ENCODE measurements at regions not wholly inside any gene's neighbourhood (a gene's known extent, or its start where the extent isn't known, plus 50 kb on each side); places are given as distances from the start of the nearest gene placed in this dataset.

- ChIA-PET CTCF (no interaction called here), POLR2A (no interaction called here)
- Histone ChIP-seq H3K4me2 (replicated peaks; ENCODE audit: low read depth, low read length, poor library complexity, severe bottlenecking) (no peak overlapping the region), H3K9me3 (ENCODE audit: control extremely low read depth in 1 of 3, control insufficient read depth in 2 of 3, insufficient read depth in 1 of 3, low read length in 2 of 3) (no peaks in the 10 kb centered on the region), H3K9ac (ENCODE audit: low read length) (no peak overlapping the region), H3K4me1 (ENCODE audit: control insufficient read depth in 2 of 2, insufficient read depth in 2 of 2, low read length in 2 of 2) (no peaks in the 10 kb centered on the region), H3K27me3 (replicated peaks in 1 of 4; ENCODE audit: control extremely low read depth in 1 of 4, control insufficient read depth in 3 of 4, insufficient read depth in 4 of 4, low read length in 3 of 4) (peaks cover 0 to 4% (median 0%) of the 10 kb centered on the region in 4 experiments), H3K27ac (ENCODE audit: low read length in 2 of 2) (no peak overlapping the region), H3K79me2 (ENCODE audit: control insufficient read depth, insufficient read depth, low read length) (no peaks in the 10 kb centered on the region), H3K36me3 (replicated peaks in 1 of 2; ENCODE audit: control extremely low read depth in 1 of 2, control insufficient read depth in 1 of 2, extremely low read depth in 1 of 2, insufficient read depth in 2 of 2, low read length in 1 of 2) (no peaks in the 10 kb centered on the region), H2AFZ (ENCODE audit: insufficient read depth, low read depth, low read length, poor library complexity, severe bottlenecking) (no peak overlapping the region), H3K4me3 (ENCODE audit: control extremely low read depth in 1 of 5, extremely low read depth in 1 of 5, insufficient read depth in 1 of 5, low read depth in 2 of 5, low read length in 4 of 5) (no peak overlapping the region), H4K20me1 (ENCODE audit: control insufficient read depth, insufficient read depth, low read length, poor library complexity, severe bottlenecking) (no peaks in the 10 kb centered on the region)
- Mint-ChIP-seq H3K9me3 (ENCODE audit: insufficient read depth) (no peaks in the 10 kb centered on the region), H3K4me1 (no peaks in the 10 kb centered on the region), H3K27me3 (peaks cover 12% of the 10 kb centered on the region), H3K4me3 (no peak overlapping the region), H3K27ac (no peak overlapping the region)
- WGBS (ENCODE audit: insufficient coverage): no CpG with 5 or more reads among the region's 2 CpGs
- intact Hi-C loops (cut with micrococcal nuclease): no loop called here
- ATAC-seq (ENCODE audit: low read depth): no peak
- TF ChIP-seq CTCF (IDR thresholded peaks at IDR 0.05) (no peak), EZH2 (IDR thresholded peaks at IDR 0.05; ENCODE audit: borderline replicate concordance, insufficient read depth, low read depth, low read length, poor library complexity, severe bottlenecking) (no peak)
- DNase-seq: no peak
Measured at GRCh38 chr4:123741906-123742305, 345.3 kb downstream of the SPRY1 start.

GRCh38 chr4:123743848-123744247 lies 347.3 kb downstream of the SPRY1 start:
- Mint-ChIP-seq H3K27ac (no peak overlapping the region), H3K9me3 (ENCODE audit: insufficient read depth) (no peaks in the 10 kb centered on the region), H3K4me1 (no peaks in the 10 kb centered on the region), H3K27me3 (peaks cover 16% of the 10 kb centered on the region), H3K4me3 (no peak overlapping the region)
- POLR2A ChIA-PET: no interaction called here
- Histone ChIP-seq H3K36me3 (replicated peaks in 1 of 2; ENCODE audit: control extremely low read depth in 1 of 2, control insufficient read depth in 1 of 2, extremely low read depth in 1 of 2, insufficient read depth in 2 of 2, low read length in 1 of 2) (no peaks in the 10 kb centered on the region), H3K9ac (ENCODE audit: low read length) (no peak overlapping the region), H4K20me1 (ENCODE audit: control insufficient read depth, insufficient read depth, low read length, poor library complexity, severe bottlenecking) (no peaks in the 10 kb centered on the region), H3K4me3 (ENCODE audit: control extremely low read depth in 1 of 5, extremely low read depth in 1 of 5, insufficient read depth in 1 of 5, low read depth in 2 of 5, low read length in 4 of 5) (no peak overlapping the region), H3K27ac (ENCODE audit: low read length in 2 of 2) (no peak overlapping the region), H3K79me2 (ENCODE audit: control insufficient read depth, insufficient read depth, low read length) (no peaks in the 10 kb centered on the region), H3K4me2 (replicated peaks; ENCODE audit: low read depth, low read length, poor library complexity, severe bottlenecking) (no peak overlapping the region), H3K27me3 (replicated peaks in 1 of 4; ENCODE audit: control extremely low read depth in 1 of 4, control insufficient read depth in 3 of 4, insufficient read depth in 4 of 4, low read length in 3 of 4) (peaks cover 0 to 4% (median 0%) of the 10 kb centered on the region in 4 experiments), H3K4me1 (ENCODE audit: control insufficient read depth in 2 of 2, insufficient read depth in 2 of 2, low read length in 2 of 2) (no peaks in the 10 kb centered on the region), H2AFZ (ENCODE audit: insufficient read depth, low read depth, low read length, poor library complexity, severe bottlenecking) (no peak overlapping the region), H3K9me3 (ENCODE audit: control extremely low read depth in 1 of 3, control insufficient read depth in 2 of 3, insufficient read depth in 1 of 3, low read length in 2 of 3) (no peaks in the 10 kb centered on the region)
- ATAC-seq (ENCODE audit: low read depth) (no peak), DNase-seq (no peak)
- intact Hi-C loops (cut with micrococcal nuclease): no loop called here
- no peak for TF ChIP-seq EZH2 (IDR thresholded peaks at IDR 0.05; ENCODE audit: borderline replicate concordance, insufficient read depth, low read depth, low read length, poor library complexity, severe bottlenecking)
- TF ChIP-seq CTCF (IDR thresholded peaks at IDR 0.05): no peak
- CTCF ChIA-PET: no interaction called here

Measured in B cell (primary cell).